ENCODE measurements at regions not wholly inside any gene's neighbourhood (a gene's known extent, or its start where the extent isn't known, plus 50 kb on each side); places are given as distances from the start of the nearest gene placed in this dataset.

GRCh38 chr3:99503350-99503749 is 135.0 kb upstream of the COL8A1 start:
- TF ChIP-seq, protein P1, sequence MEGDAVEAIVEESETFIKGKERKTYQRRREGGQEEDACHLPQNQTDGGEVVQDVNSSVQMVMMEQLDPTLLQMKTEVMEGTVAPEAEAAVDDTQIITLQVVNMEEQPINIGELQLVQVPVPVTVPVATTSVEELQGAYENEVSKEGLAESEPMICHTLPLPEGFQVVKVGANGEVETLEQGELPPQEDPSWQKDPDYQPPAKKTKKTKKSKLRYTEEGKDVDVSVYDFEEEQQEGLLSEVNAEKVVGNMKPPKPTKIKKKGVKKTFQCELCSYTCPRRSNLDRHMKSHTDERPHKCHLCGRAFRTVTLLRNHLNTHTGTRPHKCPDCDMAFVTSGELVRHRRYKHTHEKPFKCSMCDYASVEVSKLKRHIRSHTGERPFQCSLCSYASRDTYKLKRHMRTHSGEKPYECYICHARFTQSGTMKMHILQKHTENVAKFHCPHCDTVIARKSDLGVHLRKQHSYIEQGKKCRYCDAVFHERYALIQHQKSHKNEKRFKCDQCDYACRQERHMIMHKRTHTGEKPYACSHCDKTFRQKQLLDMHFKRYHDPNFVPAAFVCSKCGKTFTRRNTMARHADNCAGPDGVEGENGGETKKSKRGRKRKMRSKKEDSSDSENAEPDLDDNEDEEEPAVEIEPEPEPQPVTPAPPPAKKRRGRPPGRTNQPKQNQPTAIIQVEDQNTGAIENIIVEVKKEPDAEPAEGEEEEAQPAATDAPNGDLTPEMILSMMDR (IDR thresholded peaks at IDR 0.05): no peak
- TF ChIP-seq POLR2A (IDR thresholded peaks at IDR 0.05) (no peak), POLR2AphosphoS5 (IDR thresholded peaks at IDR 0.05) (no peak)
